Activated T-cell treated with anti-CD3 and anti-CD28 coated beads for 48 hours (primary cell): ENCODE measurements at regions not wholly inside any gene's neighbourhood (a gene's known extent, or its start where the extent isn't known, plus 50 kb on each side); places are given as distances from the start of the nearest gene placed in this dataset.
"Not testable (repeated sequence)": the region's sequence is repeated elsewhere in the genome, so short reads cannot be mapped to it uniquely, and the experiment has no call there.

Experiments
- DNase-seq: peaks from one replicate; pipeline ENCODE4 v3.0.0-alpha.2; 2020; ENCODE audit warnings: low read depth

DNA sequence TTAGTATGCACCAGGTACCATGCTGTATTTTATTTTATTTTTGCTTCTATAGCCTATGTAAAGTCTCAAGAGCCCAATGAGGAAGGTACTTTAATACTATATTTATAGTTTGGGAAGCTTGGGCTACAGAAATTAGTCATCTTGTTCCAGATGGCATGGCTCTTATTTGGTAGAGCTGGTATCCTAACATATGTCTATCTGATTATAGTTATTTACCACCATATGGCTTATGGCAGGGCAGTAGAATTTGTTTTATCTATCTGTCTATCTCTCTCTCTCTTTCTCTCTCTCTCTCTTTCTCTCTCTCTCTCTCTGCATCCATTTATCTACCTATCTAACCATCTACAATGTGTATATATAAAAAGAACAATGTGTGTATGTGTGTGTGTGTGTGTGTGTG lies 1293.7 kb upstream of the SLC39A10 start:
- no peak for DNase-seq

DNA sequence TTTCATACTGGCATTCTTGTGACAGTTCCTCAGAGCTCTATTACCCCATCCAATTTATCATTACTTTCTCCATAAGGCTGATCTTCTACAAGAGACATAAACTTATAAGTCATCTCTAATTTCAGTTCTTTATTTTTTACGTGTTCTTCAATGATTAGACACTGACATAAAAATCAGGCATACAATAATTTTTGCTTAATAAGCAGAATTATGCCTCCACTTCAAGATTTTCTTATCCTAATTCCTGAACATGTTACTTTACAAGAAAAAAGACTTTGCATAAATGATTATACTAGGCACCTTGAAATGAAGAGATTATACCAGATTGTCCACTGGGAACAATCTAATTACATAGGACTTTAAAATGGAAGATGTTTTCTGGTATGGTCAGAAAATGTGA lies 1304.5 kb upstream of the SLC39A10 start:
- no peak for DNase-seq

DNA sequence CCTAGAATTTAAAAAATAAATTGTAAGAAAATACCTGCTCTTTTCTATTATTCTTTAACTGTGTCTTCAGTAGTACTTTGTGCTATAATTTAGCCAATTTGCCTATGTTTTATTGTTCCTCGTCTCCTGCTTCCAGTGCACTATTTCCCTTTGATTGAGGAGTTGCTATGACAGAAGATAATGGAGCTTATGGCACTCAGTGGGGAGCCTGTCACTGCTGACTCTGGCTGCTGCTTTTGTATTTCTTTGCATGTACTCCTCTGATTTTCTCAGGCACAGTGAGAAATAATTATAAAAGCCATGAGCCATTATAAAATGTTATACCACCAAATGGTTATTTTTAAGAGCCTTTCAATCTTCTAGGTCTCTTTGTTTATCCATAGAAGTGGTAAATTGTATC lies 1310.8 kb upstream of the SLC39A10 start:
- DNase-seq = no peak

DNA sequence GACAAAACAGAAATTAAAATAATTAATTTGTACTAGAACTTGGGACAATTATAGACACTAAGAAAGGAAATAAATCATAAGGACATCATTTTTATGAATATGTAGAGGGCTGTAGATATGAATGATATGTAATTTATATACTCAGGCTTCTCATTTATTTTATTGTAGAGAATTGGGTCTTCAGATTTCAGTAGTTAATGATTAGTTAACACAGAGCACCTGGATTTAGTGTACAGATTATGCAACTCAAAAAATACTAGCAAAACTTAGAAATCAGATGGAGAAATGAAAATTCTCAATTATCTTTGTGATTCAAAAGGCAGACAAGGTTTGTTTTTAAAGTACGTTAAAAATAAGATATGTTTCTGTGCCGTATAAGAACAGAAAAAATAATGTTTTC lies 1311.7 kb upstream of the SLC39A10 start:
- DNase-seq = no peak

GRCh38 chr2:194343167-194343566 lies 1313.9 kb upstream of the SLC39A10 start:
- no peak for DNase-seq

GRCh38 chr2:194332799-194333490 lies 1324.1 kb upstream of the SLC39A10 start:
- DNase-seq = no peak

DNA sequence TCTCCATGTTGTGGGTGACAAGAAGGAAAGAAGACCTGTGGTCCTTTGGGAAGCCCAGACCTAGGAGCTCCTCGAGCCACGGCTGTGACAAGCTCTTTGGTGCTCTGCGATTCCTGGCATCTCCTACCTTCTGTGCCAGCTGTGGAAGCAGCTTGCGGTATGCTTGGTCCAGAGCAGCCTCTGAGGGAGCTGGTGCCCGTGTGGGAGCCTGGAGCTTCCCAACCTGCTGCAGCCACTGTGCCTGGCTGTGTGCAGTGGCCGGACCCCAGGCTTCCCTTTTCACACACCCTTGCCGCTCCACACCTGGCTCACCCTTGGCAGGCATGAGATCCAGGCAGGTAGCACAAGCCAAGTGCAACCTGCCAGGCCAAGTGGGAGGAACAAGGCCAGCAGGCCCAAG lies 1328.6 kb upstream of the SLC39A10 start:
- DNase-seq = no peak

GRCh38 chr2:194327196-194327888 lies 1329.7 kb upstream of the SLC39A10 start:
- no peak for DNase-seq

GRCh38 chr2:194323740-194324139 lies 1333.3 kb upstream of the SLC39A10 start:
- DNase-seq = no peak

GRCh38 chr2:194320520-194320919 lies 1336.5 kb upstream of the SLC39A10 start:
- no peak for DNase-seq

GRCh38 chr2:194319222-194319992 lies 1337.6 kb upstream of the SLC39A10 start:
- DNase-seq = no peak

DNA sequence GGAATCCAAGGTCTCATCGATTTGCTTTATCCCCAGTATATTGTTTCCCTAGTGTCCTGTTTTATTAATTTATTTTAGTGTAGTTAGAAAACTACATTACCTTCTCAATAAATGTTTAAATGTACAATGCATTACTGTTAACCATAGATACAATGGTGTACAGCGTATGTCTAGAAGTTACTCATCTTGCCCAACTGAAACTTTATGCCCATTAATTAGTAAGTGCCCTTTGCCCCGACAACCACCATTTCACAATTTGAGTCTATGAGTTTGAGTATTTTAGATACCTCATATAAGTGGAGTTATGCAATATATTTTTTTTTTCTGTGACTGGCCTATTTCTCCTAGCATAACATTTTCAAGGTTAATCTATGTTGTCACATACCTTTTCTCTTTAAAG lies 1343.0 kb upstream of the SLC39A10 start:
- no peak for DNase-seq

DNA sequence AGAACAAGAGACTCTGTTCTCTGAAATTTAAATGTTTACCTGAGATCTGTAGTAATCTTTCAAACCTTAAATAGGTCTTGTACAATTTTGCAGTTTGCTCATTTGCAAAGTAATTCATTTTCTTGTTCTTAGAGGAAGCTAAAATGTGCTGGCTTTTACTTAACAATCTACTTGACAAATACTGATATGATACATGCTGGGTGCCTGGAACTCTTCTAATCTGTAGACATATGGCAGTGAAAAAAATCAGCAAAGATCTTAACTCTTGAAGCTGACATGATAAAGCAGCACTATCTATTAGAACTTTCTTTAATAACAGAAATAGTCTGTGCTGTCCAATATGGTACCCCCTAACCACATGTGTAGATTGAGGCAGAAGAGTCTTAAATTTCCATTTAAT lies 1352.8 kb upstream of the SLC39A10 start:
- no peak for DNase-seq

- no peak for DNase-seq
These were observed 1355.1 kb upstream of the SLC39A10 start for GRCh38 chr2:194301946-194302345.

DNA sequence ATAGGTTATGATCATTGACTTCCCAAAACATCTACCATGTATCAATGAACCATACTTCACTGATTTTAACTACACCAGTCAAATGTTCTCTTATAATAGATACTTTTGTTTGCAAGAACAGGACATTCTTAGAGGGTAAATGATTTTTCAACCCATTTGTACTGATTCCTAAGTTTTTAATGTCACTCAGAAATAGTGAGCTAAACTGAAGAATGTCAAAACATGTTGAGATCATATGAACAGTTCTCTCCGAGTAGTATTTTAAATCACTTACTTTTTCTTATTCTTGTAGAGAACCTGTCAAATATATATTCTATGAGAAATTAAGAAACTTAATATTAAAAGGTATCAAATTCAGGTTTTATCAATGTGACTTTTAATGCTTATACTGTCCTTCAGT lies 1362.9 kb upstream of the SLC39A10 start:
- no peak for DNase-seq

DNA sequence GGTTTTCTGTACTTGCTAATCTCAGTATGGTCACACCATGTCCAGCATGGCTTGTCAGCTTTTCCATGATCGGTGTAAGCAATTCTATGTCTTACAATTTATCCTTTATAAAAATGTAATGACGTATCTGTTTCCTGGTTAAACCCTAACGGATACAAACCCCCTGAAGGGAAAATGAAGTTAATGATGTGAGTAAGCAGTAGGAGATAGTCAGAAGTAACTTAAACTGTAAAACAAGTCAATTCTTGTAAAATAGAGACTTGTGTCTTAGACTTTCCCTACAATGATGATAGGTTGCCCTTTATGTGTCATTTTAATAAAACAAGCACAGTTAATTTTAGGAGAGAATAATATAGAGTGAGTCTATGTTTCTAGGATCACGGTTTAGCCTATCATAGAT lies 1365.9 kb upstream of the SLC39A10 start:
- DNase-seq = no peak

DNA sequence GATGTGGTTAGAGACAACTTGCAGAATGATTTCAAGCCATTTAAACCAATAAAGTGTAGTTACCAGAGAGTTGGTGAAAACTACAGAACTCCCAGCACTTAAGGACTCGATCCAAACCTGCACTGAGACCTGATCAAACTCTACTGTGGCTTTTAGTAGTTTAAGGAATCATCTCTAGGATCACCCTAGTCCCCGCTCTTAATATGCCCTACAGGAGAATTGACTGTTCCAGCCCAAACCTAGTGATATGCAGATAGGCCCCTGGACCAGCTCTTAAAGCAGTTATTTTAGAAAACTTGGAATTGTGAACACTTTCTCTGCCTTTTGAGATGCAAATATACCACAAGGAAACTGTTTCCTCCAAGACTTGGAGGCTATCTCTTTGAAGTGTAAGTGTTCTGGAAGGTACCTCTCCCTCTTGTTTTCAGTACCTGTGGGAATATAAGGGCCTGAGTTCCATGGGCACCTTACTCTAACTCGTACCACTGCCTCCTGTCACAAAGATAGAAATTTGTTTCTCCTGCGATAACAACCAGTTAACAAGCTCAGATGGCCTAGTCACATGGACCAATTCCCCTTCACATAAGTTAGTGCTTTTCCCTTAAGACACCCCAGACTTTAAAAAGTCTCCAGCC lies 1367.2 kb upstream of the SLC39A10 start:
- no peak for DNase-seq

DNA sequence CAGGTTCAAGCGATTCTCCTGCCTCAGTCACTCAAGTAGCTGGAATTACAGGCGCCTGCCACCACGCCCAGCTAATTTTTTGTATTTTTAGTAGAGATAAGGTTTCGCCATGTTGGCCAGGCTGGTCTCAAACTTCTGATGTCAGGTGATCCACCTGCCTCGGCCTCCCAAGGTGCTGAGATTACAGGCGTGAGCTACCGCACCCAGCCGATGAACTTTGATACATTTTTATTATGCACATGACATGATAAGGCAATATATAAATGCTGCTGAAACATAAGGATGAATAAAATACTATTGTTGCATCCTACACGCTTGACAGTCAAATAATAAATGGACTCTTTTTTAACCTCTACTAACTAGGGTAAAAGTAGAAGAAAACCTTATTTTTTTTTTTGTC lies 1380.4 kb upstream of the SLC39A10 start:
- not testable (repeated sequence) for DNase-seq

DNA sequence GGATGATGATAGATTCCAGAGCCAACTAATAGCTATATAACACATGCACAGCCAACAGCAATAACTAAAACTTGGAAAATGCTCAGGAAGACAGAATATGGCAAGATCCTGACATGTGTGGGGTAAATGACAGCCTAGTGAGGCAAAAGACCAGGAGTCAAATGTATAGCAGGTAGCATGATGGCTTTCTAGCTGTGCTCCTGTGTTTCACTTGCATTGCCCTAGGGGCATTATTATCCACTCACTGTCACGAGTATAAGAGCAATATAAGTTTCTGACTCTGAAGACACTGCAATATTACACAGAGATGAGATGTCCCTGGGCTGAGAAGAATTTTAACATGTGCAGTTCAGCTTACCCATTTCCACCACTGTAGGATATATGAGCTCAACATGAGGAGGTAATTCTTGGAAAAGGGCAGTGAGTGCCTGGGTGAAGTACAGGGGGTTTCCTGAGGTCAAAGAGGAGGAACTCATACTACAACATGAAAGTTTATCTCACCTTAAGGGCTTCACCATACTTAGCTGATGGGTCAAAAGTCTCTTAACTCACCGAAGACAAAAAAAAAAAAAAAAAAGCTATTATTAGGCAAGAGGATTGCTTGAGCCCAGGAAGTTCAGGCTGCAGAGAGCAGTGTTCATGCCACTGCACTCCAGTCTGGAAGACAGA lies 1385.6 kb upstream of the SLC39A10 start:
- no peak for DNase-seq

DNA sequence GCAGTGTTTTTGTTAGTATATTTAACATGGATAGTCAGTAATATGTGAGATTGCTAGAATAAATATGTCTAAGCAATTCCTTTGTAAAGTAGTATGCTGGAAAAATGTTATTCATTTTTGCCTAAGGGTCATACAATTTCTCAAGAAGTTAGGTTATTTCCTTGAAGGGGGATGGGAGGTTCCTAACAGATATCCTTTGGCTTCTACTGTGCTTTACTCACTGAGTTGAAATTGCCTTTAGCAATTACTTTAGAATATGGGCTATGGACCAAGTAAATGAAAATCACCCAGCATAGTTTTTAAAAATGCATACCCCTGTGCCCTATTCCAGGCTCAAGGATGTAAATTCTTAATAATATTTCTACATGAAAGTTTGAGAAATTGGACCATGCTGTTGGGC lies 1386.4 kb upstream of the SLC39A10 start:
- DNase-seq = no peak

- DNase-seq = no peak
These were observed 1392.4 kb upstream of the SLC39A10 start for GRCh38 chr2:194264586-194264985.

DNA sequence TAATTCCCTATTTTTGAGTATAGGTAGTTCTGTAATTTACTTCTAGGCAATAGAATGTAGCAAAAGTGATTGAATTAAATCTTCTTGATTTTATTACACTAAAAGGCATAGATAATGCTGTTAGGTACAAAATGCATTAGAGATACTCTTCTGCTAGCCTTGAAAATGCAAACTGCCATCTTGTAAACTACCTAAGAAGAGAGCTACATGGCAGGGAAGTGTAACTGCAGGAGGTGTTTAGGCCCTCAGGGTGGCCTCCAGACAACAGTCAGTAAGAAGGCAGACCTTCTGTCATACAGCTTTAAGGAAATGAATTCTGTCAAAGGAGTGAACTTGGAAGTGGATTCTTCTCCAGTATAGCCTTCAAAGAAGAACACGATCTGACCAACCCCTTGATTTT lies 1396.8 kb upstream of the SLC39A10 start:
- no peak for DNase-seq
